ENCODE measurements at regions not wholly inside any gene's neighbourhood (a gene's known extent, or its start where the extent isn't known, plus 50 kb on each side); places are given as distances from the start of the nearest gene placed in this dataset.

DNA sequence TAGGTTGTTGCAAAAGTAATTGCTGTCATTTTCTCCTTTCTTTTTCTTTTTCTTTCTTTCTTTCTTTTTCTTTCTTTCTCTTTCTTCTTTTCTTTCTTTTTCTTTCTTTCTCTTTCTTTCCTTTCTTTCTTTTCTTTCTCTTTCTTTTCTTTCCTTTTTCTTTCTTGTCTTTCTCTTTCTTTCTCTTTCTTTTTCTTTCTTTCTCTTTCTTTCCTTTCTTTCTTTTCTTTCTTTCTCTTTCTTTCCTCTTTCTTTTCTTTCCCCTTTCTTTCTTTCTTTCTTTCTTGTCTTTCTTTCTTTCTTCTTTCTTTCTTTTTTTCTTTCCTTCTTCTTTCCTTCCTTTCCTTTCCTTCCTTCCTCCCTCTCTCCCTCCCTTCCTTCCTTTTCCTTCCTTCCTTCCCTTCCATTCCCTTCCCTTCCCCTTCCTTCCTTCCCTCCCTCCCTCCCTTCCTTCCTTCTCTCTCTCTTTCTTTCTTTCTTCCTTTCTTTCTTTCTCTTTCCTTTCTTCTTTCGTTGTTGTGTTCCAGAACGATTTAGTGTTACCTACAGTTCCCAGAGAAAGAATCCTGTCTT lies 178.9 kb downstream of the RPIA start:
- TF ChIP-seq, protein P1, sequence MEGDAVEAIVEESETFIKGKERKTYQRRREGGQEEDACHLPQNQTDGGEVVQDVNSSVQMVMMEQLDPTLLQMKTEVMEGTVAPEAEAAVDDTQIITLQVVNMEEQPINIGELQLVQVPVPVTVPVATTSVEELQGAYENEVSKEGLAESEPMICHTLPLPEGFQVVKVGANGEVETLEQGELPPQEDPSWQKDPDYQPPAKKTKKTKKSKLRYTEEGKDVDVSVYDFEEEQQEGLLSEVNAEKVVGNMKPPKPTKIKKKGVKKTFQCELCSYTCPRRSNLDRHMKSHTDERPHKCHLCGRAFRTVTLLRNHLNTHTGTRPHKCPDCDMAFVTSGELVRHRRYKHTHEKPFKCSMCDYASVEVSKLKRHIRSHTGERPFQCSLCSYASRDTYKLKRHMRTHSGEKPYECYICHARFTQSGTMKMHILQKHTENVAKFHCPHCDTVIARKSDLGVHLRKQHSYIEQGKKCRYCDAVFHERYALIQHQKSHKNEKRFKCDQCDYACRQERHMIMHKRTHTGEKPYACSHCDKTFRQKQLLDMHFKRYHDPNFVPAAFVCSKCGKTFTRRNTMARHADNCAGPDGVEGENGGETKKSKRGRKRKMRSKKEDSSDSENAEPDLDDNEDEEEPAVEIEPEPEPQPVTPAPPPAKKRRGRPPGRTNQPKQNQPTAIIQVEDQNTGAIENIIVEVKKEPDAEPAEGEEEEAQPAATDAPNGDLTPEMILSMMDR (IDR thresholded peaks at IDR 0.05) = no peak
- no peak for TF ChIP-seq POLR2A (IDR thresholded peaks at IDR 0.05)
